Ascending aorta (tissue), 2 donors: ENCODE measurements at regions not wholly inside any gene's neighbourhood (a gene's known extent, or its start where the extent isn't known, plus 50 kb on each side); places are given as distances from the start of the nearest gene placed in this dataset.

Experiments used
- DNase-seq, 2 donors: peaks; one replicate each; pipeline ENCODE4 v3.0.0-alpha.2; 2019; ENCODE audit warnings: low spot score in 2 of 2
- H3K27ac ChIP-seq, 2 donors: fragments of 200-600 bp; sonication (generic); one replicate each; pipeline ENCODE4 v1.5.1; 2016 to 2017; ENCODE audit warnings: mild to moderate bottlenecking in 1 of 2
- H3K27me3 ChIP-seq: fragments of 200-600 bp; sonication (generic); one replicate; pipeline ENCODE4 v1.5.1; 2017
- H3K36me3 ChIP-seq, 2 donors: fragments of 200-600 bp; sonication (generic); one replicate each; pipeline ENCODE4 v1.5.1; 2016
- H3K4me1 ChIP-seq, 2 donors: fragments of 200-600 bp; sonication (generic); one replicate each; pipeline ENCODE4 v1.5.1; 2016 to 2017; ENCODE audit warnings: mild to moderate bottlenecking in 1 of 2
- H3K4me3 ChIP-seq, 2 donors: fragments of 200-600 bp; sonication (generic); one replicate each; pipeline ENCODE4 v1.5.1; 2016 to 2017; ENCODE audit warnings: mild to moderate bottlenecking in 1 of 2
- H3K9me3 ChIP-seq, 2 donors: fragments of 200-600 bp; sonication (generic); one replicate each; pipeline ENCODE4 v1.5.1; 2016
- intact Hi-C: fragments of 100-400 bp; cut with DNase I; formaldehyde crosslinking; loops from one replicate; pipeline ENCODE4 v1.15.1; 2023
- TF ChIP-seq, protein P1 (sequence below), 3 experiments: fragments of 200-600 bp in 2 of 3; fragments of 450-650 bp in 1 of 3; sonication (generic) in 2 of 3; IDR thresholded peaks; one replicate each; pipeline ENCODE4 v1.5.1; 2016 to 2019; ENCODE audit warnings: antibody characterized with exemption in 3 of 3, mild to moderate bottlenecking in 1 of 3, moderate library complexity in 1 of 3

DNA sequence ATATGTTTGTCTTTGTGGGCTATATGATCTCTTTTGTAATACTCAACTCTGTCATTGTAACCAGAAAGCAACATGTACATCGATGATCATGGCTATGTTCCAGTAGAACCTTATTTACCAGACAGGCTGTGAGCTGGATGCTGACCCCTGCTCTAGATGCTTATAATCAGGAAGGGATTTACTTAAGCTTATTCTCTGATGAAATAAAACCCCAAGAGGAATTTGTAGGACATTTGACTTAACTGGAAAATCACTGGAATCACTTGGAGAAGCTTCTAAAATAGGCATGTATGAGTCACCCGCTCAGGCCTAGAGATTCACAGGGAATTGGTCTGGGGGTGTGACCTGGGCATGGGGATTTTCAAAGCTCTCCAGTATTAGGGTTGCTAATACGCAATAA lies 285.8 kb upstream of the ZNF608 start:
- Histone ChIP-seq H3K4me3 (no peak overlapping the region), H3K9me3 (no peaks in the 10 kb centered on the region), H3K4me1 (no peaks in the 10 kb centered on the region), H3K27ac (no peak overlapping the region), H3K27me3 (no peaks in the 10 kb centered on the region), H3K36me3 (no peaks in the 10 kb centered on the region)
- intact Hi-C loops: no loop called here
- TF ChIP-seq, protein P1, sequence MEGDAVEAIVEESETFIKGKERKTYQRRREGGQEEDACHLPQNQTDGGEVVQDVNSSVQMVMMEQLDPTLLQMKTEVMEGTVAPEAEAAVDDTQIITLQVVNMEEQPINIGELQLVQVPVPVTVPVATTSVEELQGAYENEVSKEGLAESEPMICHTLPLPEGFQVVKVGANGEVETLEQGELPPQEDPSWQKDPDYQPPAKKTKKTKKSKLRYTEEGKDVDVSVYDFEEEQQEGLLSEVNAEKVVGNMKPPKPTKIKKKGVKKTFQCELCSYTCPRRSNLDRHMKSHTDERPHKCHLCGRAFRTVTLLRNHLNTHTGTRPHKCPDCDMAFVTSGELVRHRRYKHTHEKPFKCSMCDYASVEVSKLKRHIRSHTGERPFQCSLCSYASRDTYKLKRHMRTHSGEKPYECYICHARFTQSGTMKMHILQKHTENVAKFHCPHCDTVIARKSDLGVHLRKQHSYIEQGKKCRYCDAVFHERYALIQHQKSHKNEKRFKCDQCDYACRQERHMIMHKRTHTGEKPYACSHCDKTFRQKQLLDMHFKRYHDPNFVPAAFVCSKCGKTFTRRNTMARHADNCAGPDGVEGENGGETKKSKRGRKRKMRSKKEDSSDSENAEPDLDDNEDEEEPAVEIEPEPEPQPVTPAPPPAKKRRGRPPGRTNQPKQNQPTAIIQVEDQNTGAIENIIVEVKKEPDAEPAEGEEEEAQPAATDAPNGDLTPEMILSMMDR (IDR thresholded peaks at IDR 0.05): no peak
- DNase-seq: no peak

DNA sequence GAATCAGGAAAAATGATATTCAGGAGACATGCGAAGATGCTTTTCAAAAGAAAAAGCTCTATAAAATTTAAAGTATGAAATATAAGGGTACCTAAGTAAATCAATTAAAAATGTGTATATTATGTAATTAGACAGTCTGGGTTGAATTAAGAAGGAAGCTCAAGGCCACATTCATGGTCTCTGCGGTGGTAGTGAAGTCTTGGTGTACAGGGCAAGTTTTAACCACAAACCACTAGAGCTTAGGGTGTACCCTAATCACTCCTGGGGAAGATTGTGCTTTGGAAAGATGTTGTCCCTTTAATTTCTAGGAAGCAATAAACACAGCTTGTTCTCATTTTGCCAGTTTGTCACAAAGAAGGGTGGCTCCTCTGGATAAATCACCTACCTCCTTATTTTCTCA lies 287.2 kb upstream of the ZNF608 start:
- Histone ChIP-seq H3K27me3 (no peaks in the 10 kb centered on the region), H3K36me3 (no peaks in the 10 kb centered on the region), H3K9me3 (no peaks in the 10 kb centered on the region), H3K4me1 (no peaks in the 10 kb centered on the region), H3K27ac (no peak overlapping the region), H3K4me3 (no peak overlapping the region)
- TF ChIP-seq, protein P1 (IDR thresholded peaks at IDR 0.05): no peak
- no peak for DNase-seq
- intact Hi-C loops: no loop called here

DNA sequence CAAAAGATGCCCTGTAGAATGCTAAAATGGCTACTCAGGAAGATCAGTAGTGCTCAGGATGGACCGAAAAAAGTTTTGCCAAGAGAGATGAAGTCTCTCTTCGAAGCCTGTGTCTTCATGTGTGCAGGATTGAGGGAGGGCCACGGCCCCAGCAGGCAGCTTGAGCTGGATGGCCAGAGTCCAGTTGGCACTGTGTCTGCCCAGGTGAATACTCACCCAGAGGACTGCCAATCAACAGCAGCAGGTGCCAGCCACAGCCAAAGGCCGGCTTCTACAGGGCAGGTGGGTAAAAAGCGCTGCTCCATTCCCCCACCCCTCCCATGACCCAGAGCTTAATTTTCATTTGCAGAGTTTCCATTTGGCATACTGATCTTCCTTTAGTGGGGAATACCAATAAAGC lies 287.9 kb upstream of the ZNF608 start:
- H3K36me3 ChIP-seq: no peaks in the 10 kb centered on the region
- no peaks in the 10 kb centered on the region for H3K27me3 ChIP-seq
- H3K4me3 ChIP-seq: no peak overlapping the region
- H3K4me1 ChIP-seq: no peaks in the 10 kb centered on the region
- no peak overlapping the region for H3K27ac ChIP-seq
- intact Hi-C loops: no loop called here
- H3K9me3 ChIP-seq: no peaks in the 10 kb centered on the region
- TF ChIP-seq, protein P1 (IDR thresholded peaks at IDR 0.05): no peak
- DNase-seq: no peak

DNA sequence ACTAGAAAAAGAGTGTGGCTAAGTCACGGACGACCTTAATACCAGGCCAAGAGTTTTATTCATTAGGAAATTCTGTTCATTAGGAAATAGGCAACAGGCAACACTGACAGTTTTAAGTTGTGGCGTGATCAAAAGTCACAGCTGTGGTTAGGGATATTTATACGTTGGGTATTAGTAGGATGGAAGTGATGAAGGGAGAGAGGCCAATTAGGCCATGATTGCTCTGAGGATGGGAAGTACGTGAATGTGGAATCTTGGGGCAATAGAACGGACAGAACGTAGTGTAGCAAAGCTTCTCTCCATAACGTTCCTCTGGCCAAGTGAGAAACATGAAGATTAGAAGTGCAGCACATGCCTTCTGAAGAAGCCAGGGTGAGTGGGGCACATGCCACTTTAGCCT lies 290.1 kb upstream of the ZNF608 start:
- H3K36me3 ChIP-seq: no peaks in the 10 kb centered on the region
- intact Hi-C loops: no loop called here
- H3K27me3 ChIP-seq: no peaks in the 10 kb centered on the region
- H3K27ac ChIP-seq: no peak overlapping the region
- H3K9me3 ChIP-seq: no peaks in the 10 kb centered on the region
- H3K4me3 ChIP-seq: no peak overlapping the region
- no peak for DNase-seq
- TF ChIP-seq, protein P1 (IDR thresholded peaks at IDR 0.05): no peak
- no peaks in the 10 kb centered on the region for H3K4me1 ChIP-seq

DNA sequence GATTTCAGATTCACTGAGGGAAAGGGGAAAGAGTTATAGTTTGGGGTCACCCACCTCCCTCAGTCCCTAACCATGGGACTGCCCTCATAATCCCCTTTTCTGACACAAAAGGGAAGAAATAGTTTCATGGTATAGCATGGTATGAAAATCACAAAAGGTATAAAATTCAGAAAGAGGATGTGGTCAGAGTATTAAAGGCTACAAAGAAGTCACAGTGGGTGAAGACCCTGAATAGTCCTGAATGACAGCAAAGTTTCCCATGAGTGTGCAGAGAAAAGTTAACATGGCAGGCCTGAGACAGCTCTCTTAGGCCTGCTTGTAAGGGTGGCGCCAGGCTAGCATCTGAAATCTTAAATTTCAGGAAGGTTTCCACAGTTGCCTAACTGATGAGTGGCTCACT lies 290.6 kb upstream of the ZNF608 start:
- intact Hi-C loops: no loop called here
- TF ChIP-seq, protein P1 (IDR thresholded peaks at IDR 0.05): no peak
- DNase-seq: no peak
- Histone ChIP-seq H3K27me3 (no peaks in the 10 kb centered on the region), H3K36me3 (no peaks in the 10 kb centered on the region), H3K9me3 (no peaks in the 10 kb centered on the region), H3K4me1 (no peaks in the 10 kb centered on the region), H3K27ac (no peak overlapping the region), H3K4me3 (no peak overlapping the region)

DNA sequence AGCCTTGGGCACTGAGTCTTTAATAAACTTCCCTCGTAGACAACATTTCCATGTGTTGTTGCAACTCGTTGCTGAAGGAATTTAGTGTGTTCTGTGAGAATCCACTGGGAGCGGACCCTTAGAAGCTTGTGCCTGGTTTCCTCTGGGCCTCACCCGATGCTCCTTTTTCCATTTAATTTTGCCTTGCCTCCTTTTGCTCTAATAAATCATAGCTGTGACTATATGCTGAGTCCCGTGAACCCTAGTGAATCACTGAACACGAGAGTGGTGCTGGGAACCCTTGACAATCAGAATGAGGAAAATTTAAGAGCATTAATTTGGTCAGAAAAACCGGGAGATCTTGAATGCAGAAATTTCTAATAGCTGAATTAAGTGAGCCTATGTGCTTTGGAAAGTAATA lies 291.1 kb upstream of the ZNF608 start:
- H3K36me3 ChIP-seq: no peaks in the 10 kb centered on the region
- no peak for DNase-seq
- TF ChIP-seq, protein P1 (IDR thresholded peaks at IDR 0.05): no peak
- H3K27ac ChIP-seq: no peak overlapping the region
- no peaks in the 10 kb centered on the region for H3K27me3 ChIP-seq
- no peaks in the 10 kb centered on the region for H3K4me1 ChIP-seq
- intact Hi-C loops: no loop called here
- no peak overlapping the region for H3K4me3 ChIP-seq
- H3K9me3 ChIP-seq: no peaks in the 10 kb centered on the region
